SU-DHL-6 (cell line): ENCODE measurements at regions not wholly inside any gene's neighbourhood (a gene's known extent, or its start where the extent isn't known, plus 50 kb on each side); places are given as distances from the start of the nearest gene placed in this dataset.

Source experiments
- H2AFZ ChIP-seq: fragments of 200-600 bp; sonication (generic); 2 replicates; pipeline ENCODE4 v1.6.1; 2014; ENCODE audit warnings: low read depth, mild to moderate bottlenecking, moderate library complexity, mixed read lengths, antibody characterized with exemption, low read length; ENCODE audit not compliant: severe bottlenecking
- H3F3A ChIP-seq: fragments of 200-600 bp; shearing (Covaris generic); 2 replicates; pipeline ENCODE4 v1.6.0; 2016; ENCODE audit warnings: antibody characterized with exemption, mild to moderate bottlenecking; ENCODE audit not compliant: insufficient read depth
- H3K27ac ChIP-seq: fragments of 200-600 bp; sonication (generic); 2 replicates; pipeline ENCODE4 v1.5.1; 2016; ENCODE audit warnings: low read depth, mild to moderate bottlenecking, low read length, moderate library complexity, mixed read lengths
- H3K27me3 ChIP-seq: fragments of 200-600 bp; sonication (generic), shearing (Covaris generic); 2 replicates; pipeline ENCODE4 v1.6.0; 2014; ENCODE audit warnings: mild to moderate bottlenecking, low read length
- H3K36me3 ChIP-seq: fragments of 200-600 bp; sonication (generic); 2 replicates; pipeline ENCODE4 v1.6.1; 2014; ENCODE audit warnings: mild to moderate bottlenecking, low read length, mixed read lengths
- H3K4me2 ChIP-seq: fragments of 300-600, 200-600 bp; shearing (Covaris generic), sonication (generic); 2 replicates; pipeline ENCODE4 v1.6.0; 2014; ENCODE audit warnings: low read length, low read depth, mild to moderate bottlenecking; ENCODE audit not compliant: poor library complexity, severe bottlenecking
- H3K4me3 ChIP-seq: fragments of 200-600 bp; sonication (generic); 2 replicates; pipeline ENCODE4 v1.5.1; 2014; ENCODE audit warnings: antibody characterized with exemption, low read length, mild to moderate bottlenecking, mixed read lengths; ENCODE audit not compliant: insufficient read depth, poor library complexity, severe bottlenecking
- H3K79me2 ChIP-seq: fragments of 200-600 bp; sonication (generic); 2 replicates; pipeline ENCODE4 v1.6.1; 2014; ENCODE audit warnings: mild to moderate bottlenecking, low read length, moderate library complexity; ENCODE audit not compliant: insufficient read depth
- H3K9ac ChIP-seq: fragments of 200-600 bp; sonication (generic); 2 replicates; pipeline ENCODE4 v1.7.0; 2014; ENCODE audit warnings: mild to moderate bottlenecking, low read length
- H3K9me2 ChIP-seq: fragments of 200-600 bp; sonication (generic); replicated peaks from 2 replicates; pipeline ENCODE4 v1.6.1; 2014; ENCODE audit warnings: low read length; ENCODE audit not compliant: insufficient read depth
- H3K9me3 ChIP-seq: fragments of 200-600 bp; sonication (generic); 2 replicates; pipeline ENCODE4 v1.6.1; 2014; ENCODE audit warnings: low read length, mixed read lengths; ENCODE audit not compliant: insufficient read depth
- H4K20me1 ChIP-seq: fragments of 200-600 bp; sonication (generic); 2 replicates; pipeline ENCODE4 v1.6.1; 2014; ENCODE audit warnings: low read depth, mild to moderate bottlenecking, antibody characterized with exemption, low read length, moderate library complexity, mixed read lengths
- EZH2phosphoT487 ChIP-seq: fragments of 200-600 bp; sonication (generic), shearing (Covaris generic); conservative IDR thresholded peaks from 2 replicates; pipeline ENCODE4 v1.6.1; 2018; ENCODE audit warnings: mild to moderate bottlenecking, antibody characterized with exemption, low read length, moderate library complexity, mixed read lengths
- TF ChIP-seq, protein P1 (sequence below): fragments of 200-600 bp; sonication (generic); IDR thresholded peaks from one replicate; pipeline ENCODE4 v1.5.1; 2017; ENCODE audit warnings: antibody characterized with exemption, mild to moderate bottlenecking, low read length, moderate library complexity; ENCODE audit not compliant: insufficient read depth, poor library complexity, severe bottlenecking

DNA sequence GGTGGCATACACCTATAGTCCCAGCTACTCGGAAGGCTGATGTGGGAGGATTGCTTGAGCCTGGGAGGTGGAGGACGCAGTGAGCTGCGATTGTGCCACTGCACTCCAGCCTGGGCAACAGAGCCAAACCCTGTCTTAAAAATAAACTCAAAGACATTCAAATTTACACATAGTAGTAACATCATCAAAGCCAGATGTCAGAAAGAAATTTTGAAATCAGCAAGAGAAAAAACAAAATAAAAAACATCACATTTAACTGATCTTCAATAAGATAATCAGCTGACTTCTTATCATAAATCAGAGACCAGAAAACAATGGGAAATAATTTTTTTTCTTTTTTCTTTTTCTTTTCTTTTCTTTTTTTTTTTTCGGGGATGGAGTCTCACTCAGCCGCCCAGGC, 78.9 kb upstream of the ZCCHC13 start:
- H3K4me2 ChIP-seq, result no peak overlapping the region
- no peak overlapping the region for H3K27ac ChIP-seq
- no peaks in the 10 kb centered on the region for H4K20me1 ChIP-seq
- H2AFZ ChIP-seq, result no peak overlapping the region
- H3K79me2 ChIP-seq, result no peaks in the 10 kb centered on the region
- no peak overlapping the region for H3K4me3 ChIP-seq
- no peaks in the 10 kb centered on the region for H3K9me3 ChIP-seq
- no peaks in the 10 kb centered on the region for H3F3A ChIP-seq
- no peaks in the 10 kb centered on the region for H3K9me2 ChIP-seq
- H3K36me3 ChIP-seq, result no peaks in the 10 kb centered on the region
- no peak for TF ChIP-seq EZH2phosphoT487
- TF ChIP-seq, protein P1, sequence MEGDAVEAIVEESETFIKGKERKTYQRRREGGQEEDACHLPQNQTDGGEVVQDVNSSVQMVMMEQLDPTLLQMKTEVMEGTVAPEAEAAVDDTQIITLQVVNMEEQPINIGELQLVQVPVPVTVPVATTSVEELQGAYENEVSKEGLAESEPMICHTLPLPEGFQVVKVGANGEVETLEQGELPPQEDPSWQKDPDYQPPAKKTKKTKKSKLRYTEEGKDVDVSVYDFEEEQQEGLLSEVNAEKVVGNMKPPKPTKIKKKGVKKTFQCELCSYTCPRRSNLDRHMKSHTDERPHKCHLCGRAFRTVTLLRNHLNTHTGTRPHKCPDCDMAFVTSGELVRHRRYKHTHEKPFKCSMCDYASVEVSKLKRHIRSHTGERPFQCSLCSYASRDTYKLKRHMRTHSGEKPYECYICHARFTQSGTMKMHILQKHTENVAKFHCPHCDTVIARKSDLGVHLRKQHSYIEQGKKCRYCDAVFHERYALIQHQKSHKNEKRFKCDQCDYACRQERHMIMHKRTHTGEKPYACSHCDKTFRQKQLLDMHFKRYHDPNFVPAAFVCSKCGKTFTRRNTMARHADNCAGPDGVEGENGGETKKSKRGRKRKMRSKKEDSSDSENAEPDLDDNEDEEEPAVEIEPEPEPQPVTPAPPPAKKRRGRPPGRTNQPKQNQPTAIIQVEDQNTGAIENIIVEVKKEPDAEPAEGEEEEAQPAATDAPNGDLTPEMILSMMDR, result no peak
- H3K9ac ChIP-seq, result no peak overlapping the region
- no peaks in the 10 kb centered on the region for H3K27me3 ChIP-seq

DNA sequence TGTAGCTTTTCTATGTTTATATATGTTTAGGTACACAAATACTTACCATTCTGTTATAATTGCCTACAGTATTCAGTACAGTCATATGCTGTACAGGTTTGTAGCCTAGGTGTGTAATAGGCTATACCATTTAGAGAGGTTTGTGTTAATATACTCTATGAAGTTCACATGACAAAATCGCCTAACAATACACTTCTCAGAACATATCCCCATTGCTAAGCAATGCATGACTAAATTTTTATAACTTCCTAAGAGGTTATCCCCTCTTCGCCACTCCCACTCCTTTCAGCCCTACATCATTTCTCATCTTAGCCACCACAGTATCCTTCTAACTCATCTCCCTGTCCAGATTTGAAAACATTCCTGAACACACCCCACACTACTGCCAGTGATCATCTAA, 83.7 kb upstream of the ZCCHC13 start:
- Histone ChIP-seq H3K9me2 (no peaks in the 10 kb centered on the region), H3F3A (no peaks in the 10 kb centered on the region), H3K27me3 (no peaks in the 10 kb centered on the region), H3K79me2 (no peaks in the 10 kb centered on the region), H3K27ac (no peak overlapping the region), H3K36me3 (no peaks in the 10 kb centered on the region), H2AFZ (no peak overlapping the region), H3K4me3 (no peak overlapping the region), H3K9me3 (no peaks in the 10 kb centered on the region), H3K4me2 (no peak overlapping the region), H3K9ac (no peak overlapping the region), H4K20me1 (no peaks in the 10 kb centered on the region)
- TF ChIP-seq, protein P1, result no peak

DNA sequence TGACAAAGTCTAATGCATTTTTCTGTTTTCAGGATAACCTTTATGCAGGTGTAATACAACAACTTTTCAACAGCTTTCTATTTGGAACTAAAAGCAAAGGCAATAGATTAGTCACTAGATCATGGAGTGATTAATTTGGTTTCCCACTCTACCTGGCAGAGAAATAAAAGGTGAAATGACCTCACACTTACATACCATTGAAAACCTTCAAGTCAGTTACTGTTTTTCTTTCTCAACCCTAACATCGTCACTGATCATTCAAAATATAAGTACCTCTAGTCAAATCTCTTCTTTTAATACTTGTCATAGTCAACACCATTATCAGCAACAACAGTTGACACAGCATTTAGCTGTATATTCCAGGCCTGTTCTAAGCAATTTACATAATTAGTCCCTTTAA, 85.1 kb upstream of the ZCCHC13 start:
- TF ChIP-seq, protein P1, result no peak
- TF ChIP-seq EZH2phosphoT487, result no peak
- Histone ChIP-seq H2AFZ (no peak overlapping the region), H4K20me1 (no peaks in the 10 kb centered on the region), H3K4me3 (no peak overlapping the region), H3K4me2 (no peak overlapping the region), H3K79me2 (no peaks in the 10 kb centered on the region), H3K9me3 (no peaks in the 10 kb centered on the region), H3K27me3 (no peaks in the 10 kb centered on the region), H3K27ac (no peak overlapping the region), H3K36me3 (no peaks in the 10 kb centered on the region), H3K9ac (no peak overlapping the region), H3F3A (no peaks in the 10 kb centered on the region), H3K9me2 (no peaks in the 10 kb centered on the region)

DNA sequence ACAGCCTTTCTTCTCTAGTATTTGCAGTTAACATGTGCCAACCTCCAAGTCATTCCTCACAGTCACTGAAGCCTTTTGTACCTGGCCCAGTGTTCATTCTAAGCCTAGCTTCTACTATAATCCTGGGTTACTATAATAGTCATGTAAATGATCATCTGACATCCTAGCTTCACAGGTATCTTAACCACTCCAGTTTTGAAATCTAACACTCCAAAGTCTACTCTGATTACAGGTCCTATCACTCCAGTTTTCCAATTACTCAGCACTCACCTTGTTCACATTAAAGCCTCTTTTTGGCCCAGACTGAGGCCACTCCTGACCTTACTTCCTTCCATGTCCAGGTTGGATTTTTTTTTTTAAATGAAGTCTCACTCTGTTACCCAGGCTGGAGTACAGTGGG, 87.6 kb upstream of the ZCCHC13 start:
- Histone ChIP-seq H3K4me2 (no peak overlapping the region), H3K9ac (no peak overlapping the region), H3F3A (no peaks in the 10 kb centered on the region), H3K9me2 (no peaks in the 10 kb centered on the region), H3K79me2 (no peaks in the 10 kb centered on the region), H3K36me3 (no peaks in the 10 kb centered on the region), H3K4me3 (no peak overlapping the region), H3K27me3 (no peaks in the 10 kb centered on the region), H3K27ac (no peak overlapping the region), H3K9me3 (no peaks in the 10 kb centered on the region), H4K20me1 (no peaks in the 10 kb centered on the region), H2AFZ (no peak overlapping the region)
- no peak for TF ChIP-seq EZH2phosphoT487
- TF ChIP-seq, protein P1, result no peak
